T-helper 1 cell treated with Interleukin-12 subunit alpha and Interleukin-12 subunit beta and Interleukin-4 antibody, amounts not matched to agents 30 μg/mL and 1 μg/mL, for 36 hours (primary cell): ENCODE measurements at regions not wholly inside any gene's neighbourhood (a gene's known extent, or its start where the extent isn't known, plus 50 kb on each side); places are given as distances from the start of the nearest gene placed in this dataset.

Source experiments
- H3K27ac Mint-ChIP-seq: one replicate; pipeline ENCODE4 v1.8.0; 2021; ENCODE audit warnings: mild to moderate bottlenecking, mixed read lengths
- H3K27me3 Mint-ChIP-seq: one replicate; pipeline ENCODE4 v1.8.0; 2021; ENCODE audit warnings: low read depth, mixed read lengths
- H3K36me3 Mint-ChIP-seq: one replicate; pipeline ENCODE4 v1.8.0; 2021; ENCODE audit warnings: low read depth, mixed read lengths
- H3K4me1 Mint-ChIP-seq: one replicate; pipeline ENCODE4 v1.8.0; 2021; ENCODE audit warnings: low read depth, mixed read lengths
- H3K4me3 Mint-ChIP-seq: one replicate; pipeline ENCODE4 v1.8.0; 2021; ENCODE audit warnings: mild to moderate bottlenecking, moderate library complexity, mixed read lengths
- H3K9me3 Mint-ChIP-seq: one replicate; pipeline ENCODE4 v1.8.0; 2021; ENCODE audit warnings: mixed read lengths

DNA sequence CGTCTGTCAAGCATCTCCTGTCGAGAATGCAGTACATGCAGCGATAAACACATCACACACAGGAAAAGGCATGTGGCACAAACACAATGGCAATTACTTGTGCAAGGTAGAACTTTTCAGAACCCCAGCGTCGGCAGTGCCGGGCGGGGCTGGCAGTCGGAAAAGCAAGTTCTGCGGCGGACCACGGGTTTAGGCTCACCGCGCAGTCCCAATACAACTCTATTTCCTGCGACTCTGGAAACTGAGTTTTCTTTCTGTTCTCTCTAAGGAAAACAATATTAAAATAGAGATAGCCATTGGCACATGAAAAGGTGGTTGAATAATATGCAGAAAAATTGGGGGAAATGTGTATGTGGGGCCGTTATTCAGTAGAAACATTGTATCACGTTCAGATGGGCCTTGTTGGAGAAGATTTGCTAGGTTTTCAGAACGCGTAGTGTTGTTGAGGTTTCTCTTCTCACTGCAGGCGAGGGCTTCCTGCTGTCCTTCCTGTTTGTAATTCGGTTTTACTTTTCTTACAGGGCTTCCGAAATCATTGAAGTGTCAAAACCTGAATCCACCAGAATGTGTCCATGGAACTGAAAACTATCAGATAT is 369.5 kb downstream of the THBS2 start:
- Mint-ChIP-seq H3K36me3 (no peaks in the 10 kb centered on the region), H3K9me3 (no peaks in the 10 kb centered on the region), H3K27me3 (peaks cover 3% of the 10 kb centered on the region), H3K27ac (peak overlapping the region; percentile 75), H3K4me1 (peaks cover 5% of the 10 kb centered on the region), H3K4me3 (peak overlapping the region; percentile 78)

DNA sequence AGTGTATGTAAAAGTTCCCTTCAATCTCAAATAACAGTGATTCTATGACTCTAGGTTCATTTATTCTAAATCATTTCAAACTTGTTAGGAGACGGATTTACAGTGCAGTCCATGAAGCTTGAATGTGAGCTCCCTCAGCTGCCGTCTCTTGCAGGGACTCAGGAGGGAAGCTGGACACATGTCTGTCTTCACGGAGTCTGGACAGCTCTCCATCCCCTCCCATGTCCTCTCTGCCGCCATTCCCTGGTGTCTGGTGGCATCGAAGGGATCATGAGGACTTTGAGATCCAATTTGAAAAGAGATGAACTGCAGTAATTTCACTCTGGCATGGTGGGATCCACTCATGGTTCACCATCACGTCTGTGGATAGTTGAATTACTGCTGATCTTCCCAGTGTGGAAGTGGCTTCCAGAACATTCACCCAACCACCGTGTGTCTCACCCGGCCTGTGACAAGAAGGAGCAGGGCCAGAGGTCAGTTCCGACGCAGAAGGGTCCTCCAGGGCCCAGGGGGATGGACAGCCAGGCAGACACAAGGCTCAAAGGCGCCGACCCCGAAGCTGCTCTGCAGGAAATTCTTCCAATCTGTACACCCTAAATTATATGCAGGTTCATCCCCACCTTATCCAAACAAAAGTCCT is 370.1 kb downstream of the THBS2 start:
- Mint-ChIP-seq H3K4me1 (peaks cover 5% of the 10 kb centered on the region), H3K4me3 (peak overlapping the region; percentile 78), H3K27me3 (peaks cover 3% of the 10 kb centered on the region), H3K36me3 (no peaks in the 10 kb centered on the region), H3K9me3 (no peaks in the 10 kb centered on the region), H3K27ac (no peak overlapping the region)

DNA sequence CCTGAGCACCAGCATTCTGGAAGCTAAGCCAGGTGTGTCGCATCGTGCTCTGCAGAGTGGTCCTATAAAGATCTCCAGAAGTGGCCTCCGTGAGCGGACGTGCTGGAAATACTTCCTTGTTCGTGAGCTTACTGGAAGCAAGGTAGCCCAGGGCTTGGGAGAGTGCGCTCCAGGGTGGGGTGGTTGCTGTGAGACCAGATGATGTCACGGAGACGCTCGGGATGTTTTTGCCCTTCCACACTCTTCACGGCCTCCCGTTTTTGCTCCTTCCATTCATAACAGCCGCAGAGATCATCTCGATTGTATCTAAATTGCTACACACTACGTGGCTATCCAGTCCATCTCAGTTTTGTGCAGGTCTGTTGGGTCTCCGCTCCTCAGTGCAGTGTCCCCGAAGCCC is 373.4 kb downstream of the THBS2 start:
- Mint-ChIP-seq H3K4me1 (peaks cover 5% of the 10 kb centered on the region), H3K4me3 (no peak overlapping the region), H3K27ac (no peak overlapping the region), H3K9me3 (no peaks in the 10 kb centered on the region), H3K27me3 (peaks cover 3% of the 10 kb centered on the region), H3K36me3 (no peaks in the 10 kb centered on the region)

DNA sequence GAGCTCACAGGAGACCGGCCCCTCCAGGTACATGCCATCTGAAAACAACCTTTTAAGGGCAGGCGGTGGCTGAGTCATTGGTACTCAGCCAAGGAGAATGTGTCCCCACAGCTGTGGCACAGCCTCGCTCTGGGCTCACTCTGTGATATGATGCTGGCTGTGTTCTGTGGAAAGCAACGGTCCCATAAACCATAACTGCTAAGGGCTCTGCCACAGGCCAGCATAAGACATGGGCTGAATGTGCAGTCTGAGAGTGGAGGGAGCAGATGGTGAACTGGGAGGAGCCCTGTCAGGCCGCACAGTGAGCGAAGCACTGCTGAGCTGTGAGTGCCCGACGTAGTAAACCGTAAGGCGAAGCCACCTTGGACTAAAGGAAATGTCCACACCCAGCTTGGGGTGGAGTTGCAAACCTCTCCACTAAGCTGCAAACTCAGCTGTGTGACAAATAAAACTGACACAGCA is 375.8 kb downstream of the THBS2 start:
- H3K27ac Mint-ChIP-seq = no peak overlapping the region
- H3K4me1 Mint-ChIP-seq = no peaks in the 10 kb centered on the region
- peaks cover 2% of the 10 kb centered on the region for H3K27me3 Mint-ChIP-seq
- no peaks in the 10 kb centered on the region for H3K9me3 Mint-ChIP-seq
- H3K36me3 Mint-ChIP-seq = no peaks in the 10 kb centered on the region
- no peak overlapping the region for H3K4me3 Mint-ChIP-seq

DNA sequence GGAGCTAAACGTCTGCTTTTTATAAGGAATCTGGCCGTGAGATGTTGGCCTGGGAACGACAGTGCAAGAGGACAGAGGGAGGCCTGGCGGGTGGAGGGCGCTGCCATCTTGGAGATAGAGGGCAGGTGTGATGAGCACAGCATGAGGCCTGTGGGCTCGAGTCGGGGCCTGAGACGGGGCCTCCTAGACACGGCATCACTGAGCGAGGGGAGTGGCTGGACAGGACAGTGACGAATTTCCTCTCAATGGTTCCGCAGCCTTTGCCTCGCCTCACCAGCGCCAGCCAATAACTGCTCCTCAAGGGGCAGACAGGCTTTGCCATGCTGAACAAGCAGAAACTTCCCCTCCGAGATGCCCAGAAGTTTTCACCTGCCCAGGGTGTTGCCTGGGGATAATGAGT is 376.7 kb downstream of the THBS2 start:
- H3K27ac Mint-ChIP-seq = no peak overlapping the region
- no peaks in the 10 kb centered on the region for H3K36me3 Mint-ChIP-seq
- H3K4me1 Mint-ChIP-seq = no peaks in the 10 kb centered on the region
- no peaks in the 10 kb centered on the region for H3K27me3 Mint-ChIP-seq
- H3K4me3 Mint-ChIP-seq = no peak overlapping the region
- no peaks in the 10 kb centered on the region for H3K9me3 Mint-ChIP-seq

DNA sequence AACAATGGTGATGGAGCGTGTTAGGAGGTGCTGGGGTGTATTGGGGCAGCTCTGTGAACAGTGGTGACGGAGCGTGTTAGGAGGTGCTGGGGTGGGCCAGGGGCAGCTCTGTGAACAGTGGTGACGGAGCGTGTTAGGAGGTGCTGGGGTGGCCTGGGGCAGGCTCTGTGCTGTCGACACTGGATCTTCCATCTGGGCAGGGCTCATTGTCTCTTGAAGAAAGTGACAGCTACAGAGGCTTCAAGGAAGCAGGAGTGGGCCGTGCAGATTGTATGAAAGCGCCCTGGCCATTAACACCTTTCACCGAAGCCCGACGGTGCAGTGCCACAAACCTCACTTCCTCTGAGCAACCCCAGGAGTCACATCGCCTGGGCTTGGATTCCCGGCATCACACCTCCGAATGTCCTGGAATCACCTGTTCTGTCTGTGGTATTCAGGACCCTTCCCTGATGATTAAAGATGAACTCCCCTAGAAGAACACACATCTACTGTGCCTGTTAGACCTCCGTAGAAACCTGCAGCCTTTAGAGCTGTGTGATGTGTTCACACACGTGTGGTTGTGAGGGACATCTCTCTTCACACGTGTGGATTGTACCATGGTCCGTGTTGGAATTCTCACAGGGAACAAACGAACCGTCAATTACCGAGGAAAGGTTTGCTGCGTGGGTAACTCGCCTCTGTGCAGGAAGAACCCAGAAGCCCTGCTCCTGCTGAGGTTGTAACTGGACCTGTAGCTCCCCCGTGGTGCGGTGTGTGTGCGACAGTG is 377.7 kb downstream of the THBS2 start:
- Mint-ChIP-seq H3K9me3 (no peaks in the 10 kb centered on the region), H3K4me1 (no peaks in the 10 kb centered on the region), H3K27ac (no peak overlapping the region), H3K36me3 (no peaks in the 10 kb centered on the region), H3K4me3 (no peak overlapping the region), H3K27me3 (no peaks in the 10 kb centered on the region)

DNA sequence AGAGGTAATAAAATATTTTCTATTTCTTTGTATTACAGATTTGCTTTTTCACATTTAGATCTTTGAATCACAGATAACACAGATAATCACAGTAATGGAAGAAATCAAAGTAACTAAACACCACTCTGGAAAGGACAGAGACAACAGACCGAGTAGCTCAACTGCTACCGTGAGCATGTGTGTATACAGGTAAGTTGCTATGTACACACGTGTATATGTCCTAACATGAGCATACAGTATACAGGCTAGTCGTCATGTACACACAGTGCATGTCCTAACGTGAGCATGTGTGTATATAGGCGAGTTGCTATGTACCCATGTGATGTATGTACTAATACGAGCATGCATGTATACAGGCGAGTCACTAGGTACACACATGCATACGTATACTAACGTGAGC is 379.0 kb downstream of the THBS2 start:
- no peaks in the 10 kb centered on the region for H3K9me3 Mint-ChIP-seq
- H3K4me1 Mint-ChIP-seq = no peaks in the 10 kb centered on the region
- no peaks in the 10 kb centered on the region for H3K27me3 Mint-ChIP-seq
- no peaks in the 10 kb centered on the region for H3K36me3 Mint-ChIP-seq
- H3K4me3 Mint-ChIP-seq = no peak overlapping the region
- no peak overlapping the region for H3K27ac Mint-ChIP-seq

DNA sequence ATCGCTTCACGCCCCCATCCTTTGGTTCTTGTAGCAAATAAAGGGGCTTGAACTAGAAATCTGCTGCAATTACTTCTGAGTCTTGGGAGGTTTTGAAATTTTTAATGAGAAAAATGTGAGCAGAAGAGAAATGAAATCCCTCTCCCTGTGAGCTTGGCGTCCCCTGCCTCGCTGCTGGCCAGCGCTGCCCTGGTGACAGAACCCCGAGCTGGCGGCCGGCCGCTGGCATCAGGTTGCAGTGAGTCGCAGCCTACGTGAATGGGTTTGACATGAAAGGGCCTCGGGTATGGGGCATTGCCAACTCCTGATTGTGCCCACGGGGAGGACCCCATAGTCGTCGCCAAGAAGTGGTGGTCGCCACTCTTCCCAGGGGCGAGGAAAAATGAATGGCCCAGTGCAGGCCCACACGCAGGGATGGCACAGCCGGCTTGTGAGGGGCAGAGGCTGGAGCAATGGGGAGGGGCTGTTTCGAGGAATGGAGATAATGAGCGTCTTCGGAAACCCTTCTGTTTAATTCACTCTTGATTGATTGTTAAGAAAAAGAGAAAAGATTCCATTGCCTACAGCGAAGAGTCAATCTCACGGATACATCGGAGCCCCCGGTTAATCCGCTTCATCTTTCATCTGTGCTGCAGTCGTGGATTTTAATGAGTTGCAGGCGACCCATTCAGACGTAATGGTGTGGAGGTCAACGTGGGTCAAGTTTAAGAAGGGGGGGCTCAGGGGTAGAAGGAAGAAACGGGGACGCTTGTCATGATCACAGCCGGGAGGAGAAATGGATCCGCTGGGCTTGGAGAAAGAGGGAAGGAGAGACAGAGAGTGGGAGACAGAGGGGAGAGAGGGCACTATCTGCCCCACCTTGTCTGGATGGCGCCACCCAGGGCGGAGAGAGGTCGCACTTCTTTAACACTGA is 380.1 kb downstream of the THBS2 start:
- Mint-ChIP-seq H3K36me3 (no peaks in the 10 kb centered on the region), H3K4me3 (no peak overlapping the region), H3K4me1 (no peaks in the 10 kb centered on the region)

DNA sequence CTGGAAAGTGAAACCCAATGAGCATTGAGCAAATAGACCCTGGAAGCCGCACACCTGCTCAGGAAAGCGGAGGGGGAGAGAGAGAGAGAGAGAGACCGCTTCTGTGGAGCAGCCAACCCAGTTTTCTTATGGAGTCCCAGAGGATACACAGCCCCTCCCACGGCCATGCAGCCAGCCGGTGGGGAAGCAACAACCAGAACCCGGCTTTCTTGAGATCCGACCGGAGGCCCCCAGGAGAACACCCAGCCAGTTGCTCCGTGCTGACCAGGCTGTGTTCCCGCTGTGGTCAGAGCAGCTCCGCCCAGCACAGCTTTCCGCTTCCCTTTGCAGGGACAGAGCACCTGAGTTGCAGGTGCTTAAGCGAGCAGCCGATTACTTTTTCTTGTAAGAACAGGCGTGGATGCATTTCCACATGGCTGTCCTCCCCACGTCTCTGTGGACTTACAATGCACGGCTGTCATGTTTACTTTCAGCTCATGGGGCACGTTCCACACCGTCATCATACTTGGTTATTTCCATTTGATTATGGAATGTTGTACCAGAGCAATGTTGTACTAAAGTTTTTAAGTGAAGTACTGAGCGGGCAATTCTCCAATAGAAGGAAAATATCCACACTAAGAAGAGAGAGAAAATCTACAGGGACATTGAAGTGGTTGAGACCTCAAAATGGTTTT is 381.9 kb downstream of the THBS2 start:
- Mint-ChIP-seq H3K4me1 (no peaks in the 10 kb centered on the region), H3K27me3 (no peaks in the 10 kb centered on the region), H3K9me3 (no peaks in the 10 kb centered on the region), H3K36me3 (no peaks in the 10 kb centered on the region), H3K4me3 (no peak overlapping the region), H3K27ac (no peak overlapping the region)

More for the DNA sequence above, 380.1 kb downstream of the THBS2 start:
- H3K9me3 Mint-ChIP-seq = no peaks in the 10 kb centered on the region
- H3K27me3 Mint-ChIP-seq = no peaks in the 10 kb centered on the region
- no peak overlapping the region for H3K27ac Mint-ChIP-seq

DNA sequence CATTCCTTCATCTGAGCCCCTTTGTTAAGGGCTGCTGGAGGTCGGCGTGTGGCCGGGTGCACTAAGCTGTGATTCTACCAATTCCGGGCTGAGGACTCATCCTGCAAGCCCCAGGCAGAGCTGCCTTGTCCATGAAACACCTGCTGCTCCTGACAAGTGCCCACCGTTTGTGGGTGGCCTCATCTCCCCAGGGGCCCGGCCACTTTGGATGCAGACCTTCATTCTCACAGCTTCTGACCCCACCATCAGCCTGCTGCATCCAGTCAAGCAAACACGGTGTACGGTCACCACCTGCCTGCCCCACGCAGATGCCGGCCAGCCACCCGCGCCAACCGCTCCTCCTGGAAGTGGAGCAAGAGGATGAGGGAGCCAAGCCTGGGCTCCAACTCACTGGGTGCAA is 382.7 kb downstream of the THBS2 start:
- Mint-ChIP-seq H3K36me3 (no peaks in the 10 kb centered on the region), H3K27ac (no peak overlapping the region), H3K27me3 (no peaks in the 10 kb centered on the region), H3K4me3 (no peak overlapping the region), H3K4me1 (no peaks in the 10 kb centered on the region), H3K9me3 (no peaks in the 10 kb centered on the region)

DNA sequence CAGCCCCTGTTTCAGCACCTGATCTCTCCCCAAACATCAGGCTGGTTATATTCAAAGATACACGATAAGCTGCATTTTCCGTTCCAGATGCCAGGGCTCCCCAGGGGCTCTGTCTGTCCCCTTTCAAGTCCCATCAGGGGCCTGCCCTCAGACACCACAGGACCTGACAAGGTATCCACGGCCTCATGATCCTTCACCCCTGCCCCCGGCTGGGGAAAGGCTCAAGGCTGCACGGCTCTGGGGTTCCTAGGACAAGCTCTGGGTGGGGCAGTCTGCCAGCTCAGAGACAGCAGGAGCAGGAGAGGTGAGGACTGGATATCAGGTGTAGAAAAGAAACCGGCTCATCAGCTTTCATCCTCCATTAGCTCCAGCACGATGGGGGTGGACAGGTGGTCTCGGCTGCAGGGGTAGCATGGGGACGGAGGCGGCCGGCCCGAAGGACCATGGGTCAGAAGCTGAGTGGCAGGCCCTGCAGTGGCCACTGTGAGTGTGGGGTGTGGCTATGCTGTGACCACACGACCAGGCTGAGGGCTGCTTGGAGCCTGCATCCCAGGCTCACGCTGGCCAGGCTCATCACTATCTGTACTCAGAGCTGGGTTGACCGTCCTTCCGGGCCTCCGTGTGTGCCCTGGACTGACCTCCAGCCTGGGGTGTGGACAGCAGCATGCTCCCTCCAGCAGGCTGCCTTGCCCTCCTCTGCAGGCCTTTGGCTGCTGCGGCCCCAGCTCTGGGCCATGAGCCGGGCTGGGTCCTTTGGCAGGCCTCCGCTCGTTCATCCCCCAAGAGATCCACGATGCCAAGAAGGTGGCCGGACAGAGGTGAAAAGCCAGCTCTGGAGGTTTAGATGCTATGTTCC is 386.2 kb downstream of the THBS2 start:
- no peaks in the 10 kb centered on the region for H3K4me1 Mint-ChIP-seq
- H3K4me3 Mint-ChIP-seq = no peak overlapping the region
- H3K27ac Mint-ChIP-seq = no peak overlapping the region
- no peaks in the 10 kb centered on the region for H3K36me3 Mint-ChIP-seq
- H3K27me3 Mint-ChIP-seq = no peaks in the 10 kb centered on the region
- no peaks in the 10 kb centered on the region for H3K9me3 Mint-ChIP-seq

DNA sequence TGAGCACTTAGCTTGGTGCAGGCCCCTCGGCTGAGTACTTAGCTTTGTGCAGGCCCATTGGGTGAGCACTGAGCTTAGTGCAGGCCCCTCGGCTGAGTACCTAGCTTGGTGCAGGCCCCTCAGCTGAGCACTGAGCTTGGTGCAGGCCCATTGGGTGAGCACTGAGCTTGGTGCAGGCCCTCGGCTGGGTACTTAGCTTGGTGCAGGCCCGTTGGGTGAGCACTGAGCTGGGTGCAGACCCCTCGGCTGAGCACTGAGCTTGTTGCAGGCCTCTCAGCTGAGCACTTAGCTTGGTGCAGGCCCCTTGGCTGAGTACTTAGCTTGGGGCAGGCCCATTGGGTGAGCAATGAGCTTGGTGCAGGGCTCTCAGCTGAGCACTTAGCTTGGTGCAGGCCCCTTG is 387.1 kb downstream of the THBS2 start:
- Mint-ChIP-seq H3K27me3 (no peaks in the 10 kb centered on the region), H3K9me3 (no peaks in the 10 kb centered on the region), H3K27ac (no peak overlapping the region)

DNA sequence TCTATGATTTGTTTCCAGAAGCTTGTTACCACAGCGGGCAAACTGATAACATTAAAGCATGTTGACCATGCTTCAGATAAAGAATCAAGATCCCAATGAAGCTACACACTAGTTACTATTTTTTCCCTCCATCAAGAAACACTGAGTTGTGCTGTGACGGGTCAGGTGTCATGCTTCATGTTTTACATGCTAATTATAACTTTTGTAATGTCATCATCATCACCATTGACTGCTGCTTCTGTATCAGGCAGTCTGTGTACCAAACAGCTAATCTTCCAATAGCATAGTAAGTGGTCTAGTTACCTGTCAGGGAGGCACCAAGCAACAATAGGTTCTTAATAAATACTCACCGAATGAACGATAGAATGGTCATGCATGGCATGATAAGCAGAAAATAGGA is 388.1 kb downstream of the THBS2 start:
- Mint-ChIP-seq H3K27me3 (no peaks in the 10 kb centered on the region), H3K27ac (no peak overlapping the region), H3K9me3 (no peaks in the 10 kb centered on the region), H3K4me1 (no peaks in the 10 kb centered on the region), H3K4me3 (no peak overlapping the region), H3K36me3 (no peaks in the 10 kb centered on the region)

More for the DNA sequence above, 387.1 kb downstream of the THBS2 start:
- no peaks in the 10 kb centered on the region for H3K36me3 Mint-ChIP-seq
- no peaks in the 10 kb centered on the region for H3K4me1 Mint-ChIP-seq
- H3K4me3 Mint-ChIP-seq = no peak overlapping the region
